ENCODE measurements at regions not wholly inside any gene's neighbourhood (a gene's known extent, or its start where the extent isn't known, plus 50 kb on each side); places are given as distances from the start of the nearest gene placed in this dataset.

GRCh38 chr14:82766123-82766522, 1232.5 kb upstream of the SEL1L start:
- Mint-ChIP-seq H3K27ac (ENCODE audit: unreplicated experiment) (no peak overlapping the region), H3K4me3 (ENCODE audit: unreplicated experiment) (no peak overlapping the region), H3K4me1 (ENCODE audit: low read depth, unreplicated experiment) (no peaks in the 10 kb centered on the region), H3K27me3 (ENCODE audit: insufficient read depth, unreplicated experiment) (peaks cover 9% of the 10 kb centered on the region), H3K36me3 (ENCODE audit: insufficient read depth, unreplicated experiment) (no peaks in the 10 kb centered on the region), H3K9me3 (ENCODE audit: unreplicated experiment) (no peaks in the 10 kb centered on the region)
- intact Hi-C loops (cut with micrococcal nuclease; ENCODE audit: unreplicated experiment) = no loop called here
- BruUV-seq (replicated peaks) = no TSS peak
- Histone ChIP-seq H3K36me3 (ENCODE audit: control insufficient read depth, insufficient read depth, low read length) (no peaks in the 10 kb centered on the region), H3K4me1 (no peaks in the 10 kb centered on the region), H3K9me3 (no peaks in the 10 kb centered on the region), H3K4me3 (ENCODE audit: low read depth, low read length) (no peak overlapping the region), H3K27me3 (replicated peaks; ENCODE audit: control insufficient read depth, insufficient read depth, low read length) (no peaks in the 10 kb centered on the region)
- no peak for TF ChIP-seq CTCF (IDR thresholded peaks at IDR 0.05; ENCODE audit: insufficient read depth in 1 of 2, low read depth in 1 of 2, low read length in 1 of 2, severe bottlenecking in 1 of 2, unreplicated experiment in 1 of 2)
- CTCF ChIA-PET = no interaction called here
- no peak for DNase-seq
- POLR2A ChIA-PET = no interaction called here

- Mint-ChIP-seq H3K27ac (ENCODE audit: unreplicated experiment) (no peak overlapping the region), H3K4me3 (ENCODE audit: unreplicated experiment) (no peak overlapping the region), H3K4me1 (ENCODE audit: low read depth, unreplicated experiment) (no peaks in the 10 kb centered on the region), H3K36me3 (ENCODE audit: insufficient read depth, unreplicated experiment) (no peaks in the 10 kb centered on the region), H3K9me3 (ENCODE audit: unreplicated experiment) (no peaks in the 10 kb centered on the region), H3K27me3 (ENCODE audit: insufficient read depth, unreplicated experiment) (peaks cover 11% of the 10 kb centered on the region)
- Histone ChIP-seq H3K4me3 (ENCODE audit: low read depth, low read length) (no peak overlapping the region), H3K36me3 (ENCODE audit: control insufficient read depth, insufficient read depth, low read length) (no peaks in the 10 kb centered on the region), H3K9me3 (no peaks in the 10 kb centered on the region), H3K27me3 (replicated peaks; ENCODE audit: control insufficient read depth, insufficient read depth, low read length) (no peaks in the 10 kb centered on the region), H3K4me1 (no peaks in the 10 kb centered on the region)
- BruUV-seq (replicated peaks) = no TSS peak
- no peak for TF ChIP-seq CTCF (IDR thresholded peaks at IDR 0.05; ENCODE audit: insufficient read depth in 1 of 2, low read depth in 1 of 2, low read length in 1 of 2, severe bottlenecking in 1 of 2, unreplicated experiment in 1 of 2)
- POLR2A ChIA-PET = no interaction called here
- intact Hi-C loops (cut with micrococcal nuclease; ENCODE audit: unreplicated experiment) = no loop called here
- CTCF ChIA-PET = no interaction called here
- DNase-seq = no peak
Measured at GRCh38 chr14:82766996-82767395, 1233.3 kb upstream of the SEL1L start.

- Mint-ChIP-seq H3K27ac (ENCODE audit: unreplicated experiment) (no peak overlapping the region), H3K4me1 (ENCODE audit: low read depth, unreplicated experiment) (no peaks in the 10 kb centered on the region), H3K9me3 (ENCODE audit: unreplicated experiment) (no peaks in the 10 kb centered on the region), H3K4me3 (ENCODE audit: unreplicated experiment) (no peak overlapping the region), H3K27me3 (ENCODE audit: insufficient read depth, unreplicated experiment) (peaks cover 6% of the 10 kb centered on the region), H3K36me3 (ENCODE audit: insufficient read depth, unreplicated experiment) (no peaks in the 10 kb centered on the region)
- DNase-seq = no peak
- no peak overlapping the region for H3K4me3 ChIP-seq (ENCODE audit: low read depth, low read length)
- H3K27me3 ChIP-seq (replicated peaks; ENCODE audit: control insufficient read depth, insufficient read depth, low read length) = no peaks in the 10 kb centered on the region
- TF ChIP-seq CTCF (IDR thresholded peaks at IDR 0.05; ENCODE audit: insufficient read depth in 1 of 2, low read depth in 1 of 2, low read length in 1 of 2, severe bottlenecking in 1 of 2, unreplicated experiment in 1 of 2) = no peak
- no TSS peak for BruUV-seq (replicated peaks)
- POLR2A ChIA-PET = no interaction called here
- H3K4me1 ChIP-seq = no peaks in the 10 kb centered on the region
- no peaks in the 10 kb centered on the region for H3K36me3 ChIP-seq (ENCODE audit: control insufficient read depth, insufficient read depth, low read length)
- intact Hi-C loops (cut with micrococcal nuclease; ENCODE audit: unreplicated experiment) = no loop called here
- CTCF ChIA-PET = no interaction called here
- H3K9me3 ChIP-seq = no peaks in the 10 kb centered on the region
Measured at GRCh38 chr14:82776958-82777357, 1243.3 kb upstream of the SEL1L start.

All from Caco-2 (cell line).